Hepatocyte (in vitro differentiated cells): ENCODE measurements at regions not wholly inside any gene's neighbourhood (a gene's known extent, or its start where the extent isn't known, plus 50 kb on each side); places are given as distances from the start of the nearest gene placed in this dataset.
"Not testable (repeated sequence)": the region's sequence is repeated elsewhere in the genome, so short reads cannot be mapped to it uniquely, and the experiment has no call there.

Experiments used
- DNase-seq: peaks from one replicate; pipeline ENCODE4 v3.0.0-alpha.2; 2016; ENCODE audit warnings: low spot score
- H2AFZ ChIP-seq: fragments of 200-600 bp; sonication (generic); 2 replicates; pipeline ENCODE4 v1.6.0; 2016; ENCODE audit warnings: antibody characterized with exemption, mild to moderate bottlenecking
- H3K27ac ChIP-seq: fragments of 200-600 bp; sonication (generic); 2 replicates; pipeline ENCODE4 v1.5.1; 2016; ENCODE audit warnings: mild to moderate bottlenecking
- H3K27me3 ChIP-seq: fragments of 200-600 bp; sonication (generic); 2 replicates; pipeline ENCODE4 v1.6.1; 2016
- H3K36me3 ChIP-seq: fragments of 200-600 bp; sonication (generic); replicated peaks from 2 replicates; pipeline ENCODE4 v1.5.1; 2016; ENCODE audit warnings: low read depth; ENCODE audit not compliant: insufficient read depth
- H3K4me1 ChIP-seq: fragments of 200-600 bp; sonication (generic); 2 replicates; pipeline ENCODE4 v1.5.1; 2016; ENCODE audit warnings: mild to moderate bottlenecking, moderate library complexity; ENCODE audit not compliant: insufficient read depth
- H3K4me2 ChIP-seq: fragments of 200-600 bp; sonication (generic); 2 replicates; pipeline ENCODE4 v1.6.0; 2016
- H3K4me3 ChIP-seq: fragments of 200-600 bp; sonication (generic); 2 replicates; pipeline ENCODE4 v1.5.1; 2016; ENCODE audit warnings: mild to moderate bottlenecking
- H3K79me2 ChIP-seq: fragments of 200-600 bp; sonication (generic); 2 replicates; pipeline ENCODE4 v1.6.0; 2017; ENCODE audit warnings: mild to moderate bottlenecking
- H3K9me2 ChIP-seq: fragments of 200-600 bp; sonication (generic); replicated peaks from 2 replicates; pipeline ENCODE4 v1.6.0; 2017; ENCODE audit warnings: mild to moderate bottlenecking; ENCODE audit not compliant: insufficient read depth
- H3K9me3 ChIP-seq: fragments of 200-600 bp; sonication (generic); 2 replicates; pipeline ENCODE4 v1.5.1; 2016; ENCODE audit warnings: low read depth, mild to moderate bottlenecking
- H4K20me1 ChIP-seq: fragments of 200-600 bp; sonication (generic); 2 replicates; pipeline ENCODE4 v1.6.0; 2016; ENCODE audit warnings: mild to moderate bottlenecking; ENCODE audit not compliant: insufficient read depth, poor library complexity, severe bottlenecking
- CTCF ChIP-seq: fragments of 200-600 bp; sonication (generic); IDR thresholded peaks from 2 replicates; pipeline ENCODE4 v1.5.1; 2016; ENCODE audit warnings: antibody characterized with exemption, mild to moderate bottlenecking; ENCODE audit not compliant: poor library complexity
- EZH2 ChIP-seq: fragments of 200-600 bp; sonication (generic); IDR thresholded peaks from 2 replicates; pipeline ENCODE4 v1.6.1; 2016; ENCODE audit warnings: antibody characterized with exemption, mild to moderate bottlenecking, borderline replicate concordance
- EZH2phosphoT487 ChIP-seq: fragments of 200-600 bp; sonication (generic); IDR thresholded peaks from one replicate; pipeline ENCODE4 v1.6.1; 2018; ENCODE audit warnings: antibody characterized with exemption, mild to moderate bottlenecking, low read depth, moderate library complexity; ENCODE audit not compliant: unreplicated experiment, severe bottlenecking
- WGBS: methylation state at CpG from one replicate; pipeline ENCODE4 v1.1.6; 2016; ENCODE audit warnings: low lambda C conversion rate; ENCODE audit errors: missing lambda C conversion rate; 5-methylcytosine and 5-hydroxymethylcytosine counted together

- TF ChIP-seq EZH2phosphoT487 = no peak
- TF ChIP-seq CTCF = no peak
- no peak for TF ChIP-seq EZH2
- H2AFZ ChIP-seq = no peak overlapping the region
- H3K27me3 ChIP-seq = no peaks in the 10 kb centered on the region
These were observed 2050.2 kb upstream of the CDH6 start for GRCh38 chr5:29143266-29143665.

GRCh38 chr5:29134418-29134817 lies 2059.1 kb upstream of the CDH6 start:
- DNase-seq = no peak
- Histone ChIP-seq H3K79me2 (no peaks in the 10 kb centered on the region), H3K27me3 (no peaks in the 10 kb centered on the region), H3K27ac (no peak overlapping the region), H3K36me3 (no peaks in the 10 kb centered on the region), H3K4me2 (no peak overlapping the region), H3K4me1 (no peaks in the 10 kb centered on the region), H4K20me1 (no peaks in the 10 kb centered on the region), H3K9me3 (no peaks in the 10 kb centered on the region), H3K4me3 (no peak overlapping the region), H2AFZ (no peak overlapping the region), H3K9me2 (no peaks in the 10 kb centered on the region)
- TF ChIP-seq EZH2phosphoT487 (no peak), CTCF (no peak), EZH2 (no peak)
- 89% methylated on average over 2 of the region's 2 CpGs for WGBS

More at GRCh38 chr5:29143266-29143665, 2050.2 kb upstream of the CDH6 start:
- H3K4me1 ChIP-seq = no peaks in the 10 kb centered on the region
- no peaks in the 10 kb centered on the region for H3K36me3 ChIP-seq
- H3K9me3 ChIP-seq = no peaks in the 10 kb centered on the region
- no peaks in the 10 kb centered on the region for H3K79me2 ChIP-seq
- WGBS = 85% methylated on average over 1 of the region's 1 CpG
- no peak for DNase-seq
- H3K27ac ChIP-seq = no peak overlapping the region
- H3K4me2 ChIP-seq = no peak overlapping the region
- no peak overlapping the region for H3K4me3 ChIP-seq
- H4K20me1 ChIP-seq = no peaks in the 10 kb centered on the region
- no peaks in the 10 kb centered on the region for H3K9me2 ChIP-seq

GRCh38 chr5:29131285-29131684 lies 2062.2 kb upstream of the CDH6 start:
- no peak overlapping the region for H2AFZ ChIP-seq
- no peaks in the 10 kb centered on the region for H4K20me1 ChIP-seq
- H3K79me2 ChIP-seq = no peaks in the 10 kb centered on the region
- no peaks in the 10 kb centered on the region for H3K27me3 ChIP-seq
- no peak overlapping the region for H3K4me3 ChIP-seq
- WGBS = 83% methylated on average over 2 of the region's 2 CpGs
- no peak for DNase-seq
- H3K4me1 ChIP-seq = no peaks in the 10 kb centered on the region
- H3K27ac ChIP-seq = no peak overlapping the region
- no peak overlapping the region for H3K4me2 ChIP-seq
- no peaks in the 10 kb centered on the region for H3K36me3 ChIP-seq
- H3K9me2 ChIP-seq = no peaks in the 10 kb centered on the region
- TF ChIP-seq CTCF (no peak), EZH2 (no peak), EZH2phosphoT487 (no peak)
- H3K9me3 ChIP-seq = no peaks in the 10 kb centered on the region

- DNase-seq = no peak
- Histone ChIP-seq H3K4me2 (no peak overlapping the region), H3K27ac (no peak overlapping the region), H3K4me3 (no peak overlapping the region), H3K79me2 (no peaks in the 10 kb centered on the region), H3K9me3 (no peaks in the 10 kb centered on the region), H3K36me3 (no peaks in the 10 kb centered on the region), H3K27me3 (no peaks in the 10 kb centered on the region), H4K20me1 (no peaks in the 10 kb centered on the region), H2AFZ (no peak overlapping the region), H3K9me2 (no peaks in the 10 kb centered on the region), H3K4me1 (no peaks in the 10 kb centered on the region)
- TF ChIP-seq EZH2phosphoT487 (no peak), EZH2 (no peak), CTCF (no peak)
- WGBS = 80% methylated on average over 2 of the region's 2 CpGs
These were observed 2062.7 kb upstream of the CDH6 start for GRCh38 chr5:29130786-29131185.

GRCh38 chr5:29127524-29128156 lies 2065.8 kb upstream of the CDH6 start:
- H3K79me2 ChIP-seq, H3K4me3 ChIP-seq, H3K4me1 ChIP-seq, H3K9me2 ChIP-seq, H3K36me3 ChIP-seq, H3K4me2 ChIP-seq, H4K20me1 ChIP-seq, H3K9me3 ChIP-seq, H3K27ac ChIP-seq, DNase-seq, H3K27me3 ChIP-seq, H2AFZ ChIP-seq: not testable (repeated sequence)
- WGBS = 94% methylated on average over 32 of the region's 32 CpGs

GRCh38 chr5:29126462-29126861 lies 2067.0 kb upstream of the CDH6 start:
- H3K36me3 ChIP-seq, H3K27ac ChIP-seq: not testable (repeated sequence)

More at GRCh38 chr5:29126462-29126861, 2067.0 kb upstream of the CDH6 start:
- not testable (repeated sequence) for H3K9me3 ChIP-seq, DNase-seq, H3K4me1 ChIP-seq, H3K4me2 ChIP-seq, H3K4me3 ChIP-seq, H2AFZ ChIP-seq, H3K9me2 ChIP-seq, H4K20me1 ChIP-seq, H3K27me3 ChIP-seq, H3K79me2 ChIP-seq
- WGBS = 92% methylated on average over 14 of the region's 14 CpGs
